SKM-1 (cell line): ENCODE measurements at regions not wholly inside any gene's neighbourhood (a gene's known extent, or its start where the extent isn't known, plus 50 kb on each side); places are given as distances from the start of the nearest gene placed in this dataset.
"Not testable (repeated sequence)": the region's sequence is repeated elsewhere in the genome, so short reads cannot be mapped to it uniquely, and the experiment has no call there.

Source experiments
- DNase-seq: peaks from one replicate; lab custom pipeline; 2025; ENCODE audit not compliant: unreplicated experiment; lab: John Stamatoyannopoulos, UW

GRCh38 chr4:130044788-130045531 lies 949.0 kb downstream of the C4orf33 start:
- DNase-seq, result no peak

GRCh38 chr4:130053723-130054122 lies 957.8 kb downstream of the C4orf33 start:
- DNase-seq, result no peak

GRCh38 chr4:130054908-130055307 lies 959.0 kb downstream of the C4orf33 start:
- no peak for DNase-seq

GRCh38 chr4:130056286-130056685 lies 960.3 kb downstream of the C4orf33 start:
- DNase-seq, result no peak

- no peak for DNase-seq
Measured at GRCh38 chr4:130064471-130064870, 968.5 kb downstream of the C4orf33 start.

- DNase-seq, result no peak
Measured at GRCh38 chr4:130067419-130067818, 971.5 kb downstream of the C4orf33 start.

GRCh38 chr4:130068072-130068471 lies 972.1 kb downstream of the C4orf33 start:
- DNase-seq, result no peak

GRCh38 chr4:130071746-130072145 lies 975.8 kb downstream of the C4orf33 start:
- DNase-seq, result no peak

- DNase-seq, result no peak
Measured at GRCh38 chr4:130073145-130073790, 977.3 kb downstream of the C4orf33 start.

- DNase-seq, result no peak
Measured at GRCh38 chr4:130074096-130074495, 978.1 kb downstream of the C4orf33 start.

GRCh38 chr4:130077275-130077674 lies 981.3 kb downstream of the C4orf33 start:
- DNase-seq, result no peak

- DNase-seq, result not testable (repeated sequence)
Measured at GRCh38 chr4:130079027-130079426, 983.1 kb downstream of the C4orf33 start.

- no peak for DNase-seq
Measured at GRCh38 chr4:130080872-130081451, 985.0 kb downstream of the C4orf33 start.

- no peak for DNase-seq
Measured at GRCh38 chr4:130090427-130090826, 994.5 kb downstream of the C4orf33 start.

- no peak for DNase-seq
Measured at GRCh38 chr4:130092187-130093015, 996.4 kb downstream of the C4orf33 start.

- DNase-seq, result no peak
Measured at GRCh38 chr4:130099105-130099504, 1003.2 kb downstream of the C4orf33 start.

- DNase-seq, result no peak
Measured at GRCh38 chr4:130110189-130110588, 1014.2 kb downstream of the C4orf33 start.

- no peak for DNase-seq
Measured at GRCh38 chr4:130110770-130111169, 1014.8 kb downstream of the C4orf33 start.

GRCh38 chr4:130124066-130124465 lies 1028.1 kb downstream of the C4orf33 start:
- no peak for DNase-seq

GRCh38 chr4:130125467-130125866 lies 1029.5 kb downstream of the C4orf33 start:
- no peak for DNase-seq

- no peak for DNase-seq
Measured at GRCh38 chr4:130127297-130127696, 1031.3 kb downstream of the C4orf33 start.
